T-helper 1 cell treated with Interleukin-12 subunit alpha and Interleukin-12 subunit beta and Interleukin-4 antibody, amounts not matched to agents 30 μg/mL and 1 μg/mL, for 36 hours (primary cell): ENCODE measurements at regions not wholly inside any gene's neighbourhood (a gene's known extent, or its start where the extent isn't known, plus 50 kb on each side); places are given as distances from the start of the nearest gene placed in this dataset.
"Not testable (repeated sequence)": the region's sequence is repeated elsewhere in the genome, so short reads cannot be mapped to it uniquely, and the experiment has no call there.

Experiments used
- H3K27ac Mint-ChIP-seq: one replicate; pipeline ENCODE4 v1.8.0; 2021; ENCODE audit warnings: mild to moderate bottlenecking, mixed read lengths
- H3K27me3 Mint-ChIP-seq: one replicate; pipeline ENCODE4 v1.8.0; 2021; ENCODE audit warnings: low read depth, mixed read lengths
- H3K36me3 Mint-ChIP-seq: one replicate; pipeline ENCODE4 v1.8.0; 2021; ENCODE audit warnings: low read depth, mixed read lengths
- H3K4me1 Mint-ChIP-seq: one replicate; pipeline ENCODE4 v1.8.0; 2021; ENCODE audit warnings: low read depth, mixed read lengths
- H3K4me3 Mint-ChIP-seq: one replicate; pipeline ENCODE4 v1.8.0; 2021; ENCODE audit warnings: mild to moderate bottlenecking, moderate library complexity, mixed read lengths
- H3K9me3 Mint-ChIP-seq: one replicate; pipeline ENCODE4 v1.8.0; 2021; ENCODE audit warnings: mixed read lengths

GRCh38 chr5:158456756-158457155 is 597.8 kb upstream of the CLINT1 start:
- no peak overlapping the region for H3K4me3 Mint-ChIP-seq
- H3K9me3 Mint-ChIP-seq = no peaks in the 10 kb centered on the region
- H3K36me3 Mint-ChIP-seq = no peaks in the 10 kb centered on the region
- no peaks in the 10 kb centered on the region for H3K4me1 Mint-ChIP-seq
- no peak overlapping the region for H3K27ac Mint-ChIP-seq
- H3K27me3 Mint-ChIP-seq = no peaks in the 10 kb centered on the region

- no peaks in the 10 kb centered on the region for H3K9me3 Mint-ChIP-seq
- no peak overlapping the region for H3K27ac Mint-ChIP-seq
- no peaks in the 10 kb centered on the region for H3K4me1 Mint-ChIP-seq
- no peaks in the 10 kb centered on the region for H3K36me3 Mint-ChIP-seq
- H3K4me3 Mint-ChIP-seq = no peak overlapping the region
- H3K27me3 Mint-ChIP-seq = no peaks in the 10 kb centered on the region
Measured at GRCh38 chr5:158456241-158456640, 597.3 kb upstream of the CLINT1 start.

GRCh38 chr5:158451993-158452672 is 593.2 kb upstream of the CLINT1 start:
- no peak overlapping the region for H3K27ac Mint-ChIP-seq

GRCh38 chr5:158451203-158451992 is 592.5 kb upstream of the CLINT1 start:
- no peaks in the 10 kb centered on the region for H3K27me3 Mint-ChIP-seq
- H3K9me3 Mint-ChIP-seq = peaks cover 7% of the 10 kb centered on the region
- no peaks in the 10 kb centered on the region for H3K4me1 Mint-ChIP-seq
- H3K4me3 Mint-ChIP-seq = no peak overlapping the region
- H3K36me3 Mint-ChIP-seq = peaks cover 1% of the 10 kb centered on the region
- no peak overlapping the region for H3K27ac Mint-ChIP-seq

More at GRCh38 chr5:158451993-158452672, 593.2 kb upstream of the CLINT1 start:
- H3K9me3 Mint-ChIP-seq = peaks cover 7% of the 10 kb centered on the region
- peaks cover 1% of the 10 kb centered on the region for H3K36me3 Mint-ChIP-seq
- no peaks in the 10 kb centered on the region for H3K4me1 Mint-ChIP-seq
- no peaks in the 10 kb centered on the region for H3K27me3 Mint-ChIP-seq
- no peak overlapping the region for H3K4me3 Mint-ChIP-seq

GRCh38 chr5:158450751-158451171 is 591.8 kb upstream of the CLINT1 start:
- peaks cover 4% of the 10 kb centered on the region for H3K36me3 Mint-ChIP-seq
- no peaks in the 10 kb centered on the region for H3K27me3 Mint-ChIP-seq
- no peak overlapping the region for H3K4me3 Mint-ChIP-seq
- no peak overlapping the region for H3K27ac Mint-ChIP-seq
- H3K4me1 Mint-ChIP-seq = no peaks in the 10 kb centered on the region
- peaks cover 13% of the 10 kb centered on the region for H3K9me3 Mint-ChIP-seq

- H3K27me3 Mint-ChIP-seq, H3K4me1 Mint-ChIP-seq, H3K27ac Mint-ChIP-seq, H3K4me3 Mint-ChIP-seq, H3K36me3 Mint-ChIP-seq: not testable (repeated sequence)
- H3K9me3 Mint-ChIP-seq = peaks cover 37% of the 10 kb centered on the region
Measured at GRCh38 chr5:158446761-158447160, 587.8 kb upstream of the CLINT1 start.

- peaks cover 14% of the 10 kb centered on the region for H3K9me3 Mint-ChIP-seq
- H3K36me3 Mint-ChIP-seq = not testable (repeated sequence)
Measured at GRCh38 chr5:158439204-158439603, 580.3 kb upstream of the CLINT1 start.

GRCh38 chr5:158436271-158437065 is 577.5 kb upstream of the CLINT1 start:
- H3K9me3 Mint-ChIP-seq = peaks cover 6% of the 10 kb centered on the region
- H3K4me1 Mint-ChIP-seq = peaks cover 32% of the 10 kb centered on the region
- no peak overlapping the region for H3K27ac Mint-ChIP-seq
- peaks cover 6% of the 10 kb centered on the region for H3K36me3 Mint-ChIP-seq
- H3K27me3 Mint-ChIP-seq = no peaks in the 10 kb centered on the region
- no peak overlapping the region for H3K4me3 Mint-ChIP-seq

More at GRCh38 chr5:158439204-158439603, 580.3 kb upstream of the CLINT1 start:
- H3K27me3 Mint-ChIP-seq, H3K27ac Mint-ChIP-seq, H3K4me3 Mint-ChIP-seq: not testable (repeated sequence)
- peaks cover 20% of the 10 kb centered on the region for H3K4me1 Mint-ChIP-seq

- H3K4me1 Mint-ChIP-seq = peaks cover 35% of the 10 kb centered on the region
- peak overlapping the region; percentile 82 for H3K27ac Mint-ChIP-seq
- no peaks in the 10 kb centered on the region for H3K27me3 Mint-ChIP-seq
- peak overlapping the region; percentile 71 for H3K4me3 Mint-ChIP-seq
- peaks cover 6% of the 10 kb centered on the region for H3K9me3 Mint-ChIP-seq
- H3K36me3 Mint-ChIP-seq = peaks cover 8% of the 10 kb centered on the region
Measured at GRCh38 chr5:158435161-158435616, 576.2 kb upstream of the CLINT1 start.

- Mint-ChIP-seq H3K4me1 (peaks cover 35% of the 10 kb centered on the region), H3K9me3 (peaks cover 9% of the 10 kb centered on the region), H3K36me3 (peaks cover 8% of the 10 kb centered on the region), H3K27me3 (no peaks in the 10 kb centered on the region), H3K27ac (no peak overlapping the region), H3K4me3 (no peak overlapping the region)
Measured at GRCh38 chr5:158434749-158435148, 575.8 kb upstream of the CLINT1 start.

- Mint-ChIP-seq H3K4me1 (peaks cover 35% of the 10 kb centered on the region), H3K27ac (peak overlapping the region; percentile 10), H3K27me3 (no peaks in the 10 kb centered on the region), H3K9me3 (peaks cover 11% of the 10 kb centered on the region), H3K4me3 (no peak overlapping the region), H3K36me3 (peaks cover 8% of the 10 kb centered on the region)
Measured at GRCh38 chr5:158433634-158434033, 574.7 kb upstream of the CLINT1 start.

- H3K4me1 Mint-ChIP-seq = peaks cover 33% of the 10 kb centered on the region
- H3K27me3 Mint-ChIP-seq = no peaks in the 10 kb centered on the region
- no peak overlapping the region for H3K27ac Mint-ChIP-seq
- H3K36me3 Mint-ChIP-seq = peaks cover 5% of the 10 kb centered on the region
- peaks cover 14% of the 10 kb centered on the region for H3K9me3 Mint-ChIP-seq
- no peak overlapping the region for H3K4me3 Mint-ChIP-seq
Measured at GRCh38 chr5:158431369-158432029, 572.6 kb upstream of the CLINT1 start.

GRCh38 chr5:158430798-158431167 is 571.8 kb upstream of the CLINT1 start:
- Mint-ChIP-seq H3K4me3 (no peak overlapping the region), H3K36me3 (peaks cover 5% of the 10 kb centered on the region), H3K9me3 (peaks cover 14% of the 10 kb centered on the region), H3K27me3 (no peaks in the 10 kb centered on the region), H3K27ac (no peak overlapping the region), H3K4me1 (peaks cover 29% of the 10 kb centered on the region)

- Mint-ChIP-seq H3K4me1 (peaks cover 24% of the 10 kb centered on the region), H3K27me3 (no peaks in the 10 kb centered on the region), H3K36me3 (peaks cover 5% of the 10 kb centered on the region), H3K27ac (no peak overlapping the region), H3K9me3 (peaks cover 14% of the 10 kb centered on the region), H3K4me3 (no peak overlapping the region)
Measured at GRCh38 chr5:158430166-158430797, 571.3 kb upstream of the CLINT1 start.
